IMR-90 (cell line): ENCODE measurements at regions not wholly inside any gene's neighbourhood (a gene's known extent, or its start where the extent isn't known, plus 50 kb on each side); places are given as distances from the start of the nearest gene placed in this dataset.
"Not testable (repeated sequence)": the region's sequence is repeated elsewhere in the genome, so short reads cannot be mapped to it uniquely, and the experiment has no call there.

Source experiments
- MAZ ChIP-seq: IDR thresholded peaks from 2 replicates; pipeline ENCODE4 v1.6.1; 2012; ENCODE audit warnings: low read depth, mild to moderate bottlenecking, low read length, improper control_type of control experiment, moderate library complexity, borderline replicate concordance
- POLR2A ChIP-seq: IDR thresholded peaks from 2 replicates; pipeline ENCODE4 v1.6.1; 2012; ENCODE audit warnings: mild to moderate bottlenecking, low read depth, low read length
- RAD21 ChIP-seq: IDR thresholded peaks from 2 replicates; pipeline ENCODE4 v1.6.1; 2012; ENCODE audit warnings: low read length, improper control_type of control experiment
- RFX5 ChIP-seq: IDR thresholded peaks from 2 replicates; pipeline ENCODE4 v1.8.0; 2012; ENCODE audit warnings: low read depth, mild to moderate bottlenecking, low read length, moderate library complexity
- TF ChIP-seq, protein P1 (sequence below): conservative IDR thresholded peaks from 2 replicates; pipeline ENCODE4 v1.5.1; 2012; ENCODE audit warnings: mild to moderate bottlenecking, low read depth, low read length, improper control_type of control experiment
- TF ChIP-seq, protein P2 (sequence below): fragments of 150-350 bp; IDR thresholded peaks from 2 replicates; pipeline ENCODE4 v1.6.1; 2017; ENCODE audit warnings: mild to moderate bottlenecking, antibody characterized with exemption, low read length, low read depth

- TF ChIP-seq, protein P1, sequence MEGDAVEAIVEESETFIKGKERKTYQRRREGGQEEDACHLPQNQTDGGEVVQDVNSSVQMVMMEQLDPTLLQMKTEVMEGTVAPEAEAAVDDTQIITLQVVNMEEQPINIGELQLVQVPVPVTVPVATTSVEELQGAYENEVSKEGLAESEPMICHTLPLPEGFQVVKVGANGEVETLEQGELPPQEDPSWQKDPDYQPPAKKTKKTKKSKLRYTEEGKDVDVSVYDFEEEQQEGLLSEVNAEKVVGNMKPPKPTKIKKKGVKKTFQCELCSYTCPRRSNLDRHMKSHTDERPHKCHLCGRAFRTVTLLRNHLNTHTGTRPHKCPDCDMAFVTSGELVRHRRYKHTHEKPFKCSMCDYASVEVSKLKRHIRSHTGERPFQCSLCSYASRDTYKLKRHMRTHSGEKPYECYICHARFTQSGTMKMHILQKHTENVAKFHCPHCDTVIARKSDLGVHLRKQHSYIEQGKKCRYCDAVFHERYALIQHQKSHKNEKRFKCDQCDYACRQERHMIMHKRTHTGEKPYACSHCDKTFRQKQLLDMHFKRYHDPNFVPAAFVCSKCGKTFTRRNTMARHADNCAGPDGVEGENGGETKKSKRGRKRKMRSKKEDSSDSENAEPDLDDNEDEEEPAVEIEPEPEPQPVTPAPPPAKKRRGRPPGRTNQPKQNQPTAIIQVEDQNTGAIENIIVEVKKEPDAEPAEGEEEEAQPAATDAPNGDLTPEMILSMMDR, result not testable (repeated sequence)
- TF ChIP-seq RAD21, POLR2A, RFX5, MAZ: not testable (repeated sequence)
- TF ChIP-seq, protein P2, sequence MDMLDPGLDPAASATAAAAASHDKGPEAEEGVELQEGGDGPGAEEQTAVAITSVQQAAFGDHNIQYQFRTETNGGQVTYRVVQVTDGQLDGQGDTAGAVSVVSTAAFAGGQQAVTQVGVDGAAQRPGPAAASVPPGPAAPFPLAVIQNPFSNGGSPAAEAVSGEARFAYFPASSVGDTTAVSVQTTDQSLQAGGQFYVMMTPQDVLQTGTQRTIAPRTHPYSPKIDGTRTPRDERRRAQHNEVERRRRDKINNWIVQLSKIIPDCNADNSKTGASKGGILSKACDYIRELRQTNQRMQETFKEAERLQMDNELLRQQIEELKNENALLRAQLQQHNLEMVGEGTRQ, result not testable (repeated sequence)
Observed at GRCh38 chr3:178211086-178211485, 325.1 kb upstream of the KCNMB2 start.
